Ovary (tissue), 7 donors: ENCODE measurements at regions not wholly inside any gene's neighbourhood (a gene's known extent, or its start where the extent isn't known, plus 50 kb on each side); places are given as distances from the start of the nearest gene placed in this dataset.

Experiments
- DNase-seq, 5 donors: peaks; one replicate each; pipeline ENCODE4 v3.0.0-alpha.2; 2019 to 2020
- H3K27ac ChIP-seq, 2 donors: fragments of 200-600 bp; one replicate each; pipeline versions ENCODE4 v1.5.1 to v1.8.0; 2019 to 2022
- H3K27me3 ChIP-seq: fragments of 200-600 bp; one replicate; pipeline ENCODE4 v1.8.0; 2022
- H3K36me3 ChIP-seq: fragments of 200-600 bp; sonication (generic); one replicate; pipeline ENCODE4 v1.5.1; 2019
- H3K4me1 ChIP-seq: one replicate; pipeline ENCODE4 v1.8.1; 2013; ENCODE audit warnings: mild to moderate bottlenecking, moderate library complexity; ENCODE audit not compliant: insufficient read depth
- H3K4me3 ChIP-seq: fragments of 200-600 bp; sonication (generic); one replicate; pipeline ENCODE4 v1.5.1; 2017
- H3K9me3 ChIP-seq, 2 donors: fragments of 200-600 bp in 1 of 2; sonication (generic) in 1 of 2; one replicate each; pipeline versions ENCODE4 v1.5.1 to v1.8.1; 2013 to 2019; ENCODE audit warnings: mild to moderate bottlenecking in 1 of 2, moderate library complexity in 1 of 2
- CTCF ChIP-seq, 3 donors: fragments of 450-650 bp in 2 of 3; fragments of 200-600 bp in 1 of 3; IDR thresholded peaks; one replicate each; pipeline versions ENCODE4 v1.5.1 to v1.8.0; 2016 to 2022; ENCODE audit warnings: antibody characterized with exemption in 3 of 3, mild to moderate bottlenecking in 1 of 3
- EP300 ChIP-seq: sonication (generic); formaldehyde crosslinking; IDR thresholded peaks from one replicate; pipeline ENCODE4 v1.6.1; 2017; ENCODE audit warnings: antibody characterized with exemption
- POLR2A ChIP-seq: fragments of 450-650 bp; IDR thresholded peaks from one replicate; pipeline ENCODE4 v1.6.1; 2017; ENCODE audit warnings: antibody characterized with exemption, mild to moderate bottlenecking, moderate library complexity
- WGBS, 3 donors: extraction: QIAGEN DNeasy Blood & Tissue Kit in 1 of 3; methylation state at CpG; one replicate each; pipeline versions ENCODE4 v1.1.5 to v1.1.7; 2013 to 2017; 5-methylcytosine and 5-hydroxymethylcytosine counted together
- intact Hi-C, 4 donors: fragments of 100-400 bp; cut with DNase I; formaldehyde crosslinking; loops; one replicate each; pipeline versions ENCODE4 v1.11.0 to v1.15.1; 2022 to 2023
- donor health status: DM: no; HTN: no; CAD: no; lungs with moderate emphysema.
- donor health status: DM: no; HTN: no; CAD: no.
- donor health status: Bipolar disorder and iron deficiency.
- donor health status: DM: no; HTN: no; CAD: no.
- donor health status: DM: yes; HTN: yes; CAD: no.

DNA sequence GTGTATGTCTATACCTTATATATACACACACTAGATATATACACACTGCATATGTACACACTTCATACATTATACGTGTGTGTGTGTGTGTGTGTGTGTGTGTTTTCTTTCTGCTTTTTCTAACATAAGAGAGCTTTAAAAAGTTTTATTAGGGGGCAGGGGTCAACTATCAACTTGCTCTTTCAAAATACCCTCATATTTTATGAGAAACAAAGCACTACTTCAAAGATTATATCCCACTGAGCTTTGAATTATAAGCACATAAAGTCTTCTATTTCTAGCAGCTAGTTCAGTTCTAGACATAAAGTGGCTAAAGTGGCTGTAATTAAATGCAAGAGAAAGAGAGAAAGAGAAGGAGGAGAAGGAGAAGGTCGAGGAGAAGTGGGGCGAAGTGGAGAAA, 1361.3 kb downstream of the ZPLD1 start:
- no peaks in the 10 kb centered on the region for H3K36me3 ChIP-seq
- H3K9me3 ChIP-seq, result no peaks in the 10 kb centered on the region
- TF ChIP-seq POLR2A (no peak), CTCF (IDR thresholded peaks at IDR 0.05) (no peak), EP300 (no peak)
- WGBS, 3 donors, result 80 to 90% (median 81%) methylated on average over 3 of the region's 3 CpGs
- H3K4me3 ChIP-seq, result no peak overlapping the region
- H3K27ac ChIP-seq, result no peak overlapping the region
- H3K27me3 ChIP-seq, result no peaks in the 10 kb centered on the region
- DNase-seq, result no peak
- H3K4me1 ChIP-seq, result no peaks in the 10 kb centered on the region
- intact Hi-C loops, result no loop called here

- WGBS, 3 donors, result 39 to 49% (median 41%) methylated on average over 1 of the region's 1 CpG
- TF ChIP-seq EP300, result no peak
- intact Hi-C loops, result no loop called here
Measured at GRCh38 chr3:103803787-103804186, 1369.0 kb downstream of the ZPLD1 start.

GRCh38 chr3:103810167-103810566, 1375.4 kb downstream of the ZPLD1 start:
- Histone ChIP-seq H3K36me3 (no peaks in the 10 kb centered on the region), H3K4me3 (no peak overlapping the region), H3K9me3 (no peaks in the 10 kb centered on the region), H3K27ac (no peak overlapping the region), H3K4me1 (no peaks in the 10 kb centered on the region), H3K27me3 (no peaks in the 10 kb centered on the region)
- no peak for TF ChIP-seq CTCF (IDR thresholded peaks at IDR 0.05)
- TF ChIP-seq EP300, result no peak
- no peak for DNase-seq
- intact Hi-C loops, result no loop called here
- 87 to 92% (median 91%) methylated on average over 2 of the region's 2 CpGs for WGBS, 3 donors

More at GRCh38 chr3:103803787-103804186, 1369.0 kb downstream of the ZPLD1 start:
- no peaks in the 10 kb centered on the region for H3K27me3 ChIP-seq
- no peaks in the 10 kb centered on the region for H3K4me1 ChIP-seq
- H3K9me3 ChIP-seq, result no peaks in the 10 kb centered on the region
- no peak overlapping the region for H3K27ac ChIP-seq
- DNase-seq, result no peak
- no peak overlapping the region for H3K4me3 ChIP-seq
- no peaks in the 10 kb centered on the region for H3K36me3 ChIP-seq

DNA sequence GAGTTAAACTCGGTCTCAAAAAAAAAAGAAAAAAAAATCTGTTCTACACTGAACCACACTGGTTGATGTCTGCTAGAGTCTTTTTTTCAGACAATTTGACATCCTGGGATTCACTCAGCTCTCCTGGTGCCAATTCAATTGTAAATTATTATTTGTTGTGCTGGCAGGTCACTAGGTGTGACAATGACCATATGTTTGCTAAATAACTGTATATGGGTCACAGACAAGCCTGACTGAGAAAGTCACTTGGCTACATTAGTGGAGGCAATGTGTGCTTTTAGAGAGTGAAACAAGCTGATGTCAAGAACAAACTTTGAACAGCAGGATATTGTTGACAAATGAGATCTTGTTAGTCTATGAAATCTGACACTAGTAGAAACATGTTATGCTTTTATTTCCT, 1379.1 kb downstream of the ZPLD1 start:
- H3K9me3 ChIP-seq, result no peaks in the 10 kb centered on the region
- no peak overlapping the region for H3K4me3 ChIP-seq
- H3K36me3 ChIP-seq, result no peaks in the 10 kb centered on the region
- no peak for DNase-seq
- no peaks in the 10 kb centered on the region for H3K4me1 ChIP-seq
- no peaks in the 10 kb centered on the region for H3K27me3 ChIP-seq
- no peak for TF ChIP-seq POLR2A
- no peak for TF ChIP-seq EP300
- TF ChIP-seq CTCF (IDR thresholded peaks at IDR 0.05), result no peak
- WGBS, 3 donors, result 81 to 89% (median 88%) methylated on average over 1 of the region's 1 CpG
- H3K27ac ChIP-seq, result no peak overlapping the region
- intact Hi-C loops, result no loop called here

- Histone ChIP-seq H3K27me3 (no peaks in the 10 kb centered on the region), H3K27ac (no peak overlapping the region), H3K4me3 (no peak overlapping the region), H3K9me3 (no peaks in the 10 kb centered on the region), H3K36me3 (no peaks in the 10 kb centered on the region), H3K4me1 (no peaks in the 10 kb centered on the region)
- DNase-seq, result no peak
- TF ChIP-seq CTCF (IDR thresholded peaks at IDR 0.05), result no peak
- no peak for TF ChIP-seq EP300
- TF ChIP-seq POLR2A, result no peak
- 44 to 53% (median 53%) methylated on average over 3 of the region's 3 CpGs for WGBS, 3 donors
- intact Hi-C loops, result no loop called here
Measured at GRCh38 chr3:103818398-103818797, 1383.6 kb downstream of the ZPLD1 start.
